ENCODE measurements at regions not wholly inside any gene's neighbourhood (a gene's known extent, or its start where the extent isn't known, plus 50 kb on each side); places are given as distances from the start of the nearest gene placed in this dataset.
"Not testable (repeated sequence)": the region's sequence is repeated elsewhere in the genome, so short reads cannot be mapped to it uniquely, and the experiment has no call there.

- Histone ChIP-seq H3K27ac (ENCODE audit: low read depth, low read length) (no peak overlapping the region), H3K36me3 (ENCODE audit: control insufficient read depth, low read length) (no peaks in the 10 kb centered on the region), H3K27me3 (ENCODE audit: control insufficient read depth, low read length) (0 out of 2 replicates have a peak, but pooled peaks cover 2% of the 10 kb centered on the region), H4K20me1 (ENCODE audit: control insufficient read depth, insufficient read depth, low read depth, low read length) (no peaks in the 10 kb centered on the region), H3K4me1 (ENCODE audit: control insufficient read depth, low read length) (no peaks in the 10 kb centered on the region), H3K9me3 (ENCODE audit: control insufficient read depth, insufficient read depth, low read length) (no peaks in the 10 kb centered on the region), H3K79me2 (ENCODE audit: control insufficient read depth, low read length) (no peaks in the 10 kb centered on the region), H3K9me2 (replicated peaks; ENCODE audit: control insufficient read depth, low read length) (no peaks in the 10 kb centered on the region), H3K4me3 (ENCODE audit: low read length) (no peak overlapping the region), H3F3A (ENCODE audit: control insufficient read depth, insufficient read depth) (no peaks in the 10 kb centered on the region), H3K4me2 (ENCODE audit: low read length) (no peak overlapping the region)
- TF ChIP-seq, protein P1, sequence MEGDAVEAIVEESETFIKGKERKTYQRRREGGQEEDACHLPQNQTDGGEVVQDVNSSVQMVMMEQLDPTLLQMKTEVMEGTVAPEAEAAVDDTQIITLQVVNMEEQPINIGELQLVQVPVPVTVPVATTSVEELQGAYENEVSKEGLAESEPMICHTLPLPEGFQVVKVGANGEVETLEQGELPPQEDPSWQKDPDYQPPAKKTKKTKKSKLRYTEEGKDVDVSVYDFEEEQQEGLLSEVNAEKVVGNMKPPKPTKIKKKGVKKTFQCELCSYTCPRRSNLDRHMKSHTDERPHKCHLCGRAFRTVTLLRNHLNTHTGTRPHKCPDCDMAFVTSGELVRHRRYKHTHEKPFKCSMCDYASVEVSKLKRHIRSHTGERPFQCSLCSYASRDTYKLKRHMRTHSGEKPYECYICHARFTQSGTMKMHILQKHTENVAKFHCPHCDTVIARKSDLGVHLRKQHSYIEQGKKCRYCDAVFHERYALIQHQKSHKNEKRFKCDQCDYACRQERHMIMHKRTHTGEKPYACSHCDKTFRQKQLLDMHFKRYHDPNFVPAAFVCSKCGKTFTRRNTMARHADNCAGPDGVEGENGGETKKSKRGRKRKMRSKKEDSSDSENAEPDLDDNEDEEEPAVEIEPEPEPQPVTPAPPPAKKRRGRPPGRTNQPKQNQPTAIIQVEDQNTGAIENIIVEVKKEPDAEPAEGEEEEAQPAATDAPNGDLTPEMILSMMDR (IDR thresholded peaks at IDR 0.05; ENCODE audit: low read depth, low read length, poor library complexity, severe bottlenecking): no peak
- TF ChIP-seq EZH2phosphoT487 (IDR thresholded peaks at IDR 0.05; ENCODE audit: borderline replicate concordance, low read length): no peak
Measured at GRCh38 chr20:33936656-33937055, 57.1 kb upstream of the RALY start.

DNA sequence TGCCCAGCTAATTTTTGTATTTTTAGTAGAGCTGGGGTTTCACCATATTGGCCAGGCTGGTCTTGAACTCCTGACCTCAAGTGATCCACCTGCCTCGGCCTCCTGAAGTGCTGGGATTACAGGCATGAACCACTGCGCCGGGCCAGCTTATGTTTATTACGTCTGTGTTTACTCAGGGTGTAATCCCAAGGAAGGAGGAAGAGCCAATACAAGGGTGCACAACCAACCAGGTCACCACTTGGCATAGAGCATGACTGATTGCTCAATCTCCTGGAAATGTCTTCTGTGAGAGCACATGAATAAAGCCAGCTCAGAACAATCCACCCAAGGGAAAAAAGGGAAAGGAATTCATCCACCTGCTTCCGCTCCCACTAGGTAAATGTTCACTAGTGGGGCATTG, 54.7 kb upstream of the RALY start:
- not testable (repeated sequence) for H4K20me1 ChIP-seq (ENCODE audit: control insufficient read depth, insufficient read depth, low read depth, low read length); H3K36me3 ChIP-seq (ENCODE audit: control insufficient read depth, low read length); H3F3A ChIP-seq (ENCODE audit: control insufficient read depth, insufficient read depth); H3K27ac ChIP-seq (ENCODE audit: low read depth, low read length); H3K27me3 ChIP-seq (ENCODE audit: control insufficient read depth, low read length); H3K4me3 ChIP-seq (ENCODE audit: low read length); H3K4me2 ChIP-seq (ENCODE audit: low read length); H3K9me2 ChIP-seq (replicated peaks; ENCODE audit: control insufficient read depth, low read length); H3K79me2 ChIP-seq (ENCODE audit: control insufficient read depth, low read length); H3K4me1 ChIP-seq (ENCODE audit: control insufficient read depth, low read length); H3K9me3 ChIP-seq (ENCODE audit: control insufficient read depth, insufficient read depth, low read length)

- no peaks in the 10 kb centered on the region for H3K4me1 ChIP-seq (ENCODE audit: control insufficient read depth, low read length)
- H3F3A ChIP-seq (ENCODE audit: control insufficient read depth, insufficient read depth): no peaks in the 10 kb centered on the region
- TF ChIP-seq, protein P1 (IDR thresholded peaks at IDR 0.05; ENCODE audit: low read depth, low read length, poor library complexity, severe bottlenecking): no peak
- no peak for TF ChIP-seq EZH2phosphoT487 (IDR thresholded peaks at IDR 0.05; ENCODE audit: borderline replicate concordance, low read length)
- H3K9me3 ChIP-seq (ENCODE audit: control insufficient read depth, insufficient read depth, low read length): peaks cover 6% of the 10 kb centered on the region; the same call in 1 of the 2 replicates
- 0 out of 2 replicates have a peak, but pooled peaks cover 2% of the 10 kb centered on the region for H3K27me3 ChIP-seq (ENCODE audit: control insufficient read depth, low read length)
- H3K36me3 ChIP-seq (ENCODE audit: control insufficient read depth, low read length): no peaks in the 10 kb centered on the region
- H3K4me2 ChIP-seq (ENCODE audit: low read length): no peak overlapping the region
- H3K9me2 ChIP-seq (replicated peaks; ENCODE audit: control insufficient read depth, low read length): no peaks in the 10 kb centered on the region
- H3K4me3 ChIP-seq (ENCODE audit: low read length): no peak overlapping the region
- H3K79me2 ChIP-seq (ENCODE audit: control insufficient read depth, low read length): no peaks in the 10 kb centered on the region
- no peaks in the 10 kb centered on the region for H4K20me1 ChIP-seq (ENCODE audit: control insufficient read depth, insufficient read depth, low read depth, low read length)
- H3K27ac ChIP-seq (ENCODE audit: low read depth, low read length): no peak overlapping the region
Measured at GRCh38 chr20:33940666-33941065, 53.0 kb upstream of the RALY start.
